ENCODE measurements at regions not wholly inside any gene's neighbourhood (a gene's known extent, or its start where the extent isn't known, plus 50 kb on each side); places are given as distances from the start of the nearest gene placed in this dataset.
"Not testable (repeated sequence)": the region's sequence is repeated elsewhere in the genome, so short reads cannot be mapped to it uniquely, and the experiment has no call there.

DNA sequence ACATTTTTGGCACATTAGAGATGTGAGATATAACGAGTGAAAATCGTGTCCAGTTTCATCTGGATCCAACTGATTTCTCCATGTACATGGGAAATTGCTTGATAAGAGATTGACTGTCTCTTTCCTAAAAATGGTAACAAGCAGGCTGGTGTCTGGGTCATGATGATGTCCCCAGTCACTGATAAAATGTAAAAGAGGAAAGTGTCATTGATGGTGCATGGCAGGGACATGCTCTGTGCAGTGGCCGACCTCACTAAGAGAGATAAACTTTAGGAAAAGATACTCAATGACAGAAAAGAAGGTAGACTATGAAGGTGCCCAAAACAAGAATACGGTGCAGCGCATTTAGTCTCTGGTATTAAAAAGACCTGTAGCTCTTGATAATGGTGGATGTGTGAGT lies 1517.5 kb downstream of the RPIA start:
- Histone ChIP-seq H3K27me3 (no peaks in the 10 kb centered on the region), H3K4me3 (no peak overlapping the region), H3K27ac (no peak overlapping the region), H3K4me1 (ENCODE audit: insufficient read depth) (no peaks in the 10 kb centered on the region), H3K9me3 (no peaks in the 10 kb centered on the region), H3K36me3 (no peaks in the 10 kb centered on the region)
- DNase-seq, result no peak
- 76 to 84% (median 77%) methylated on average over 5 of the region's 5 CpGs for WGBS, 3 donors
- TF ChIP-seq, protein P1, sequence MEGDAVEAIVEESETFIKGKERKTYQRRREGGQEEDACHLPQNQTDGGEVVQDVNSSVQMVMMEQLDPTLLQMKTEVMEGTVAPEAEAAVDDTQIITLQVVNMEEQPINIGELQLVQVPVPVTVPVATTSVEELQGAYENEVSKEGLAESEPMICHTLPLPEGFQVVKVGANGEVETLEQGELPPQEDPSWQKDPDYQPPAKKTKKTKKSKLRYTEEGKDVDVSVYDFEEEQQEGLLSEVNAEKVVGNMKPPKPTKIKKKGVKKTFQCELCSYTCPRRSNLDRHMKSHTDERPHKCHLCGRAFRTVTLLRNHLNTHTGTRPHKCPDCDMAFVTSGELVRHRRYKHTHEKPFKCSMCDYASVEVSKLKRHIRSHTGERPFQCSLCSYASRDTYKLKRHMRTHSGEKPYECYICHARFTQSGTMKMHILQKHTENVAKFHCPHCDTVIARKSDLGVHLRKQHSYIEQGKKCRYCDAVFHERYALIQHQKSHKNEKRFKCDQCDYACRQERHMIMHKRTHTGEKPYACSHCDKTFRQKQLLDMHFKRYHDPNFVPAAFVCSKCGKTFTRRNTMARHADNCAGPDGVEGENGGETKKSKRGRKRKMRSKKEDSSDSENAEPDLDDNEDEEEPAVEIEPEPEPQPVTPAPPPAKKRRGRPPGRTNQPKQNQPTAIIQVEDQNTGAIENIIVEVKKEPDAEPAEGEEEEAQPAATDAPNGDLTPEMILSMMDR (IDR thresholded peaks at IDR 0.05), result no peak
- TF ChIP-seq POLR2A (IDR thresholded peaks at IDR 0.05) (no peak), EP300 (IDR thresholded peaks at IDR 0.05) (no peak)
- intact Hi-C loops (cut with DNase I), result no loop called here

DNA sequence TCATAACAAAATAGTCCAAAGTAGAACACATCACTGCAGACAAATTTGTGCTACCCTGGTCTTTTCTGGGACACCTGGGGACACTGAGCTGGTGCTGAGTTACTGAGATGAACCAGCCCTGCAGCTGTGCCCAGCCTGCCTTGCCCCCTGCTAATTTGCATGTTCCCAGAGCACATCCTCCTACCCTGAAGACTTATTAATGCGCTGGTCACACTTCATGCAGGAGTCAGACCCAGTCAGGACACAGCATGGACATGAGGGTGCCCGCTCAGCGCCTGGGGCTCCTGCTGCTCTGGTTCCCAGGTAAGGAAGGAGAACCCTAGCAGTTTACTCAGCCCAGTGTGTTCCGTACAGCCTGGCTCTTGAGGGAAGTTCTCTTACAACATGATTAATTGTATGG lies 1518.3 kb downstream of the RPIA start:
- no peaks in the 10 kb centered on the region for H3K4me1 ChIP-seq (ENCODE audit: insufficient read depth)
- H3K9me3 ChIP-seq, result no peaks in the 10 kb centered on the region
- H3K27me3 ChIP-seq, result no peaks in the 10 kb centered on the region
- no peaks in the 10 kb centered on the region for H3K36me3 ChIP-seq
- WGBS, 3 donors, result 75 to 88% (median 87%) methylated on average over 4 of the region's 4 CpGs
- TF ChIP-seq EP300 (IDR thresholded peaks at IDR 0.05) (no peak), POLR2A (IDR thresholded peaks at IDR 0.05) (no peak)
- TF ChIP-seq, protein P1 (IDR thresholded peaks at IDR 0.05), result no peak
- intact Hi-C loops (cut with DNase I), result no loop called here
- DNase-seq, result no peak
- H3K27ac ChIP-seq, result no peak overlapping the region
- no peak overlapping the region for H3K4me3 ChIP-seq

DNA sequence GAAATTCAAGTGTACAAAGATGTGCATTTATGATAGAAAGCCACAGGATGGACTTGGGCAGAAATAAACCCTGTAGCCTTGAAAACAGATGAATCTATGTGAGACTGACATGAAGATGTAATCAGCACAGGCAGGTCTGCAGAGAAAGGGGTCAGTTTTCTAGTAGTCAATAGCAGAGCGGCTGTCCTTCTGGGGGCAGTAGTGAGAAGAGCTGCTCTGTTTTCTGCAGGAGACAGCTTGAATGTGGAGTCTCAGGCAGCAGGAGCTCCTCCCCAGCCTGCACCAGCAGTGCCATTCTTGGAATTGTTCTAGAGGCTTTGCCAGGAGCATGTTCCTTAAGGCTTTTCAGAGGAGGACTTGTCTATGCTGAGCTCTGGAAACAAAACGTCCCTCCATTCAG lies 1524.4 kb downstream of the RPIA start:
- 36 to 39% (median 38%) methylated on average over 2 of the region's 2 CpGs for WGBS, 3 donors
- H3K4me3 ChIP-seq; intact Hi-C loops (cut with DNase I); H3K36me3 ChIP-seq; DNase-seq; H3K27ac ChIP-seq; H3K9me3 ChIP-seq; H3K27me3 ChIP-seq; H3K4me1 ChIP-seq (ENCODE audit: insufficient read depth): not testable (repeated sequence)

DNA sequence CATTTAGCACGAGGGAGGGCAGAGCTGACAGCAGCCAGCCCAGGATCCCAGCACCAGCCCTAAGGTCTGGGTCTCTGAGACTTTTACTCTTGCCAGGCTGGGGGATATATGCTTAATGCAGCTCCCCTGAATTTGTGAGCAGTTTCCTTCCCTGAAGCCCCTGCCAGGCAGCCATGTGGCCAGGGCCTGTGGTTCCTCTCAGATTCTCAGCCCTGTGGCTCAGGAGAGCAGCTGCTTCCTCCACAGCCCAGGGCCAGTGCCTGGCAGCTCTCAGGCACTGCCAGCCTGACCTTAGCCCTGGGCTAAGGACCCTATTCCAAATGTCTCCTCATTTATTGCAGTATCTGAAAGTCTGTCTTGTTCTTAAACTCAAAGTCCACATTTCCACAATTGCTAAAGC lies 1525.3 kb downstream of the RPIA start:
- 15 to 35% (median 25%) methylated on average over 1 of the region's 1 CpG for WGBS, 3 donors
- DNase-seq; intact Hi-C loops (cut with DNase I); H3K9me3 ChIP-seq; H3K4me1 ChIP-seq (ENCODE audit: insufficient read depth); H3K27ac ChIP-seq; H3K4me3 ChIP-seq; H3K27me3 ChIP-seq; H3K36me3 ChIP-seq: not testable (repeated sequence)

DNA sequence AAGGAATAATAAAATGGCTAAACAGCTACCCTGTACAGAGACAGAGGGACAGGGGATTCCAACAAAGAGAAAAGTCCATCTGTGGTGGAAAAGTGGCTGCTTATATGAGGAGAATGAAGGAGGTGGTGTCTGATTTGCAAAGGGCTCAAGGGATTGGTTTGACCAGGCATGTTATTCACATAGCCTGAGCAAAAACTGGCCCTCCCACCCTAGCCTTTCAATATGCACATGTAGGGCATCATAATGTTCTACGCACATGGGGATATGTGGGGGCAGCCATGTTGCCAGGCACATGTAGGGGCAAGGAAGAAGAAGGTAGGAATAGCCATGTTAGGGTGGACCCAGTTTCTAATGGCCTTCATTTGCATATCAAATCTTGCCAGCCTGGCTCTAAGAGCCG lies 1527.1 kb downstream of the RPIA start:
- H3K4me1 ChIP-seq (ENCODE audit: insufficient read depth); H3K27me3 ChIP-seq; H3K36me3 ChIP-seq; H3K9me3 ChIP-seq; DNase-seq; H3K4me3 ChIP-seq; intact Hi-C loops (cut with DNase I); H3K27ac ChIP-seq: not testable (repeated sequence)
- WGBS, 3 donors, result 80 to 100% (median 84%) methylated on average over 1 of the region's 2 CpGs

DNA sequence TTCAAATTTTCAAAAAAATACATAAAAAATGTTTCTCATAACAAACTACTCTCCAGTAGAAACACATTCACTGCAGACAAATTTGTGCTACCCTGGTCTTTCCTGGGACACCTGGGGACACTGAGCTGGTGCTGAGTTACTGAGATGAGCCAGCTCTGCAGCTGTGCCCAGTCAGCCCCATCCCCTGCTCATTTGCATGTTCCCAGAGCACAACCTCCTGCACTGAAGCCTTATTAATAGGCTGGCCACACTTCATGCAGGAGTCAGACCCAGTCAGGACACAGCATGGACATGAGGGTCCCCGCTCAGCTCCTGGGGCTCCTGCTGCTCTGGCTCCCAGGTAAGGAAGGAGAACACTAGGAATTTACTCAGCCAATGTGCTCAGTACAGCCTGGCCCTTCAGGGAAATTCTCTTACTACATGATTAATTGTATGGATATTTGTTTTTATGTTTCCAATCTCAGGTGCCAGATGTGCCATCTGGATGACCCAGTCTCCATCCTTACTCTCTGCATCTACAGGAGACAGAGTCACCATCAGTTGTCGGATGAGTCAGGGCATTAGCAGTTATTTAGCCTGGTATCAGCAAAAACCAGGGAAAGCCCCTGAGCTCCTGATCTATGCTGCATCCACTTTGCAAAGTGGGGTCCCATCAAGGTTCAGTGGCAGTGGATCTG lies 1529.3 kb downstream of the RPIA start:
- H3K27me3 ChIP-seq; H3K4me3 ChIP-seq; DNase-seq; H3K27ac ChIP-seq; H3K9me3 ChIP-seq; H3K36me3 ChIP-seq; intact Hi-C loops (cut with DNase I); H3K4me1 ChIP-seq (ENCODE audit: insufficient read depth): not testable (repeated sequence)
- 71 to 77% (median 75%) methylated on average over 2 of the region's 2 CpGs for WGBS, 3 donors

DNA sequence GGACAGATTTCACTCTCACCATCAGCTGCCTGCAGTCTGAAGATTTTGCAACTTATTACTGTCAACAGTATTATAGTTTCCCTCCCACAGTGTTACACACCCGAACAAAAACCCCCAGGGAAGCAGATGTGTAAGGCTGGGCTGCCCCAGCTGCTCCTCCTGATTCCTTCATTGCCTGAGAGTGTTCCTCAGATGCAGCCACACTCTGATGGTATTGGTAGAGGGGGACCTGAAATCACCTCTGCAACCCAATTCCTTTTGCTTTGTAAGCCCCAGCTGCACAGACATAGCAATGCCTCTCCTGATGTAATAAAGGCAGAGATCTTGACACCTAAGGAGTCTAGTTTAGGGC lies 1529.8 kb downstream of the RPIA start:
- Histone ChIP-seq H3K27ac (no peak overlapping the region), H3K36me3 (no peaks in the 10 kb centered on the region), H3K9me3 (no peaks in the 10 kb centered on the region), H3K27me3 (no peaks in the 10 kb centered on the region), H3K4me1 (ENCODE audit: insufficient read depth) (no peaks in the 10 kb centered on the region), H3K4me3 (no peak overlapping the region)
- no peak for DNase-seq
- intact Hi-C loops (cut with DNase I), result no loop called here
- TF ChIP-seq, protein P1 (IDR thresholded peaks at IDR 0.05), result no peak
- no peak for TF ChIP-seq POLR2A (IDR thresholded peaks at IDR 0.05)
- no peak for TF ChIP-seq EP300 (IDR thresholded peaks at IDR 0.05)
- 25 to 41% (median 36%) methylated on average over 1 of the region's 1 CpG for WGBS, 3 donors

DNA sequence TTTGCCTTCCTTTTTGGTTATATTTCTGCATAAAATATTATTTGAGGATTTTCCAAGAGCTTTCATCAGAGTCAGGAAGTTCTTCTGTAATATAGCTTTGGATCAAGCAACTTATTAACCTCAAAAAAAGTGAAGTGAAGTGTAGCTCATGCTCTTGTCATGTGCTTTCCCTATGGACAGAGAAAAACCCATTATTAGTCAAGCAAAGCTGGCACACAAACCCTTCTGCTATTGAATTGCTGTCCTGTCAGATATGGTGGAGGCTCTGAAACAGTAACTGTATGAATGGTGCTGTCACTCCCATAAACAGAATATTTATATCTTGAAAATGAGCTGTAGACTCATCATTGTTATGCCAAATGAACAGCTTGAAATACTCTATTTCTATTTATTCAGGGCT lies 1533.3 kb downstream of the RPIA start:
- H3K4me3 ChIP-seq; intact Hi-C loops (cut with DNase I): not testable (repeated sequence)

DNA sequence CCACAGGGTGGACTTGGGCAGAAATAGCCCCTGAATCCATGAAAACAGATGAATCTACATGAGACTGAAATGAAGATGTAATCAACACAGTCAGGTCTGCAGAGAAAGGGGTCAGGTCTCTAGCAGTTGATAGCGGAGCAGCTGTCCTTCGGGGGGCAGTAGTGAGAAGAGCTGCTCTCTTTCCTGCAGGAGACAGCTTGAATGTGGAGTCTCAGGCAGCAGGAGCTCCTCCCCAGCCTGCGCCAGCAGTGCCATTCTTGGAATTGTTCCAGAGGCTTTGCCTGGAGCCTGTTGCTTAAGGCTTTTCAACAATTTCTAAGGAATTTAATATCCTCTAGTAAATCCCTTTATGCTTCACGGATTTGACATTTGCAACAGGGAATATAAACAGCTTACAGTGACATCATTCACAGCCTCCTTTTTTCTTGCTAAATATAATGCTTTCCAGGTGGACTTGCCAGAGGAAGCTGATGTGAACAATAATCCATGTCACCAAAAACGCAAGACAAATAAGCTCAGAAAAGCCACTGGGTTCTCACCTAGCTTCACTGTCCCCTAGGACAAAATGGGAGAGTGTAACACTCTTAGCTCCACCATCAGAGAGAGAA lies 1535.1 kb downstream of the RPIA start:
- H3K36me3 ChIP-seq; H3K4me1 ChIP-seq (ENCODE audit: insufficient read depth); H3K27ac ChIP-seq; H3K4me3 ChIP-seq; intact Hi-C loops (cut with DNase I); H3K27me3 ChIP-seq; H3K9me3 ChIP-seq; DNase-seq: not testable (repeated sequence)
- 13 to 45% (median 23%) methylated on average over 5 of the region's 5 CpGs for WGBS, 3 donors

More for the DNA sequence above, 1533.3 kb downstream of the RPIA start:
- not testable (repeated sequence) for DNase-seq; H3K9me3 ChIP-seq; H3K27ac ChIP-seq; H3K4me1 ChIP-seq (ENCODE audit: insufficient read depth); H3K27me3 ChIP-seq; H3K36me3 ChIP-seq
